ENCODE measurements at regions not wholly inside any gene's neighbourhood (a gene's known extent, or its start where the extent isn't known, plus 50 kb on each side); places are given as distances from the start of the nearest gene placed in this dataset.
A peak's percentile ranks its signal among the peaks of the same experiment; 100 is the strongest.
"Not testable (repeated sequence)": the region's sequence is repeated elsewhere in the genome, so short reads cannot be mapped to it uniquely, and the experiment has no call there.

GRCh38 chr14:58738189-58738836 lies 100.6 kb downstream of the DACT1 start:
- no peaks in the 10 kb centered on the region for H3K4me1 Mint-ChIP-seq
- no peak overlapping the region for H3K4me3 Mint-ChIP-seq
- H3K9me3 Mint-ChIP-seq, result no peaks in the 10 kb centered on the region
- no peaks in the 10 kb centered on the region for H3K36me3 Mint-ChIP-seq (ENCODE audit: low read depth)
- peaks cover 26% of the 10 kb centered on the region for H3K27me3 Mint-ChIP-seq
- peak; percentile 83 for ATAC-seq (replicated peaks)
- H3K27ac Mint-ChIP-seq, result no peak overlapping the region

GRCh38 chr14:58738876-58739275 lies 101.1 kb downstream of the DACT1 start:
- H3K27me3 Mint-ChIP-seq, result peaks cover 22% of the 10 kb centered on the region
- H3K9me3 Mint-ChIP-seq, result no peaks in the 10 kb centered on the region
- H3K4me3 Mint-ChIP-seq, result no peak overlapping the region
- no peaks in the 10 kb centered on the region for H3K36me3 Mint-ChIP-seq (ENCODE audit: low read depth)
- no peak for ATAC-seq (replicated peaks)
- H3K4me1 Mint-ChIP-seq, result no peaks in the 10 kb centered on the region
- no peak overlapping the region for H3K27ac Mint-ChIP-seq

GRCh38 chr14:58739674-58740073 lies 101.9 kb downstream of the DACT1 start:
- peaks cover 22% of the 10 kb centered on the region for H3K27me3 Mint-ChIP-seq
- no peak overlapping the region for H3K27ac Mint-ChIP-seq
- no peaks in the 10 kb centered on the region for H3K4me1 Mint-ChIP-seq
- no peaks in the 10 kb centered on the region for H3K9me3 Mint-ChIP-seq
- ATAC-seq (replicated peaks), result no peak
- no peaks in the 10 kb centered on the region for H3K36me3 Mint-ChIP-seq (ENCODE audit: low read depth)
- H3K4me3 Mint-ChIP-seq, result no peak overlapping the region

- H3K27me3 Mint-ChIP-seq, result peaks cover 19% of the 10 kb centered on the region
- H3K27ac Mint-ChIP-seq, result no peak overlapping the region
- no peaks in the 10 kb centered on the region for H3K36me3 Mint-ChIP-seq (ENCODE audit: low read depth)
- H3K4me3 Mint-ChIP-seq, result no peak overlapping the region
- H3K9me3 Mint-ChIP-seq, result no peaks in the 10 kb centered on the region
- ATAC-seq (replicated peaks), result no peak
- H3K4me1 Mint-ChIP-seq, result no peaks in the 10 kb centered on the region
These were observed 102.7 kb downstream of the DACT1 start for GRCh38 chr14:58740379-58740935.

GRCh38 chr14:58744801-58745394 lies 107.1 kb downstream of the DACT1 start:
- ATAC-seq (replicated peaks), result no peak
- Mint-ChIP-seq H3K36me3 (ENCODE audit: low read depth) (no peaks in the 10 kb centered on the region), H3K4me3 (no peak overlapping the region), H3K27me3 (peaks cover 14% of the 10 kb centered on the region), H3K27ac (no peak overlapping the region), H3K9me3 (no peaks in the 10 kb centered on the region), H3K4me1 (peaks cover 4% of the 10 kb centered on the region)

GRCh38 chr14:58746261-58746660 lies 108.5 kb downstream of the DACT1 start:
- H3K36me3 Mint-ChIP-seq (ENCODE audit: low read depth), result no peaks in the 10 kb centered on the region
- peaks cover 7% of the 10 kb centered on the region for H3K27me3 Mint-ChIP-seq
- H3K9me3 Mint-ChIP-seq, result no peaks in the 10 kb centered on the region
- no peak for ATAC-seq (replicated peaks)
- H3K27ac Mint-ChIP-seq, result no peak overlapping the region
- peaks cover 4% of the 10 kb centered on the region for H3K4me1 Mint-ChIP-seq
- H3K4me3 Mint-ChIP-seq, result no peak overlapping the region

GRCh38 chr14:58746701-58747100 lies 108.9 kb downstream of the DACT1 start:
- Mint-ChIP-seq H3K4me3 (no peak overlapping the region), H3K27ac (no peak overlapping the region), H3K36me3 (ENCODE audit: low read depth) (no peaks in the 10 kb centered on the region), H3K4me1 (peaks cover 4% of the 10 kb centered on the region), H3K27me3 (peaks cover 7% of the 10 kb centered on the region), H3K9me3 (no peaks in the 10 kb centered on the region)
- ATAC-seq (replicated peaks), result no peak

- peaks cover 7% of the 10 kb centered on the region for H3K27me3 Mint-ChIP-seq
- no peaks in the 10 kb centered on the region for H3K36me3 Mint-ChIP-seq (ENCODE audit: low read depth)
- H3K4me1 Mint-ChIP-seq, result peaks cover 4% of the 10 kb centered on the region
- H3K4me3 Mint-ChIP-seq, result no peak overlapping the region
- ATAC-seq (replicated peaks), result no peak
- H3K27ac Mint-ChIP-seq, result no peak overlapping the region
- no peaks in the 10 kb centered on the region for H3K9me3 Mint-ChIP-seq
These were observed 109.4 kb downstream of the DACT1 start for GRCh38 chr14:58747181-58747580.

- not testable (repeated sequence) for H3K4me3 Mint-ChIP-seq; H3K27me3 Mint-ChIP-seq; H3K4me1 Mint-ChIP-seq; ATAC-seq (replicated peaks); H3K9me3 Mint-ChIP-seq; H3K27ac Mint-ChIP-seq; H3K36me3 Mint-ChIP-seq (ENCODE audit: low read depth)
These were observed 110.5 kb downstream of the DACT1 start for GRCh38 chr14:58748251-58748650.

GRCh38 chr14:58749066-58749669 lies 111.4 kb downstream of the DACT1 start:
- peak; percentile 81 for ATAC-seq (replicated peaks)
- H3K27ac Mint-ChIP-seq, result no peak overlapping the region
- no peaks in the 10 kb centered on the region for H3K36me3 Mint-ChIP-seq (ENCODE audit: low read depth)
- peak overlapping the region; percentile 19 for H3K4me3 Mint-ChIP-seq
- peaks cover 4% of the 10 kb centered on the region for H3K4me1 Mint-ChIP-seq
- H3K9me3 Mint-ChIP-seq, result no peaks in the 10 kb centered on the region
- peaks cover 6% of the 10 kb centered on the region for H3K27me3 Mint-ChIP-seq

- Mint-ChIP-seq H3K27ac (no peak overlapping the region), H3K4me3 (no peak overlapping the region), H3K4me1 (peaks cover 4% of the 10 kb centered on the region), H3K36me3 (ENCODE audit: low read depth) (no peaks in the 10 kb centered on the region), H3K9me3 (no peaks in the 10 kb centered on the region), H3K27me3 (peaks cover 6% of the 10 kb centered on the region)
- ATAC-seq (replicated peaks), result no peak
These were observed 112.8 kb downstream of the DACT1 start for GRCh38 chr14:58750321-58751269.

GRCh38 chr14:58751788-58752187 lies 114.0 kb downstream of the DACT1 start:
- Mint-ChIP-seq H3K4me1 (peaks cover 4% of the 10 kb centered on the region), H3K36me3 (ENCODE audit: low read depth) (no peaks in the 10 kb centered on the region), H3K27me3 (peaks cover 6% of the 10 kb centered on the region), H3K9me3 (no peaks in the 10 kb centered on the region), H3K27ac (no peak overlapping the region), H3K4me3 (no peak overlapping the region)
- ATAC-seq (replicated peaks), result no peak

GRCh38 chr14:58752289-58752688 lies 114.5 kb downstream of the DACT1 start:
- Mint-ChIP-seq H3K27me3 (peaks cover 2% of the 10 kb centered on the region), H3K36me3 (ENCODE audit: low read depth) (no peaks in the 10 kb centered on the region), H3K4me1 (peaks cover 4% of the 10 kb centered on the region), H3K9me3 (no peaks in the 10 kb centered on the region), H3K4me3 (no peak overlapping the region), H3K27ac (no peak overlapping the region)
- ATAC-seq (replicated peaks), result no peak

GRCh38 chr14:58752771-58753201 lies 115.0 kb downstream of the DACT1 start:
- Mint-ChIP-seq H3K9me3 (no peaks in the 10 kb centered on the region), H3K36me3 (ENCODE audit: low read depth) (no peaks in the 10 kb centered on the region), H3K4me1 (peaks cover 4% of the 10 kb centered on the region), H3K27me3 (peaks cover 2% of the 10 kb centered on the region), H3K4me3 (no peak overlapping the region), H3K27ac (no peak overlapping the region)
- ATAC-seq (replicated peaks), result no peak

Measured in activated T-helper 17 cell treated with anti-CD3 and anti-CD28 coated beads, Interleukin-2, amount 50 U/mL, for 72 hours (primary cell).